Prostate gland (tissue), 2 donors: ENCODE measurements at regions not wholly inside any gene's neighbourhood (a gene's known extent, or its start where the extent isn't known, plus 50 kb on each side); places are given as distances from the start of the nearest gene placed in this dataset.

Experiments used
- CTCF ChIP-seq, 4 experiments: fragments of 200-600 bp in 2 of 4; fragments of 450-650 bp in 2 of 4; sonication (generic) in 2 of 4; IDR thresholded peaks; 1 replicate in 3 of 4; 2 replicates in 1 of 4; pipeline ENCODE4 v1.5.1; 2016 to 2019; ENCODE audit warnings: antibody characterized with exemption in 4 of 4, mild to moderate bottlenecking in 2 of 4, moderate library complexity in 2 of 4
- POLR2AphosphoS5 ChIP-seq: sonication (generic); formaldehyde crosslinking; IDR thresholded peaks from one replicate; pipeline ENCODE4 v1.6.1; 2017; ENCODE audit warnings: antibody characterized with exemption

GRCh38 chr21:35178827-35179226 lies 129.7 kb upstream of the RUNX1 start:
- TF ChIP-seq CTCF (IDR thresholded peaks at IDR 0.05) (no peak), POLR2AphosphoS5 (no peak)
